Liver (tissue), 7 donors: ENCODE measurements at regions not wholly inside any gene's neighbourhood (a gene's known extent, or its start where the extent isn't known, plus 50 kb on each side); places are given as distances from the start of the nearest gene placed in this dataset.

Experiments used
- DNase-seq: peaks from one replicate; pipeline ENCODE4 v3.0.0-alpha.2; 2017; ENCODE audit warnings: low spot score
- H3K27ac ChIP-seq, 2 donors: one replicate each; pipeline ENCODE4 v1.7.0; 2013; ENCODE audit warnings: inconsistent platforms in 2 of 2, low read length in 2 of 2, control low read depth in 1 of 2, low read depth in 1 of 2, mild to moderate bottlenecking in 1 of 2
- H3K27me3 ChIP-seq, 4 donors: one replicate each; pipeline versions ENCODE4 v1.6.1 to v1.7.0; 2013; ENCODE audit warnings: low read length in 3 of 4, inconsistent platforms in 1 of 4, mild to moderate bottlenecking in 1 of 4, moderate library complexity in 1 of 4; ENCODE audit not compliant: control insufficient read depth in 4 of 4, insufficient read depth in 4 of 4
- H3K36me3 ChIP-seq, 4 donors: one replicate each; pipeline versions ENCODE4 v1.6.1 to v1.7.0; 2013; ENCODE audit warnings: low read length in 3 of 4, mild to moderate bottlenecking in 3 of 4, low read depth in 1 of 4, moderate library complexity in 1 of 4; ENCODE audit not compliant: control insufficient read depth in 4 of 4, insufficient read depth in 3 of 4
- H3K4me1 ChIP-seq, 4 donors: one replicate each; pipeline versions ENCODE4 v1.6.1 to v1.7.0; 2013; ENCODE audit warnings: low read length in 3 of 4, mild to moderate bottlenecking in 3 of 4, moderate library complexity in 1 of 4; ENCODE audit not compliant: control insufficient read depth in 4 of 4, insufficient read depth in 4 of 4
- H3K4me3 ChIP-seq, 3 donors: one replicate each; pipeline versions ENCODE4 v1.6.1 to v1.7.0; 2013; ENCODE audit warnings: low read length in 3 of 3, control low read depth in 1 of 3, low read depth in 1 of 3, mild to moderate bottlenecking in 1 of 3
- H3K9ac ChIP-seq, 2 donors: one replicate each; pipeline ENCODE4 v1.7.0; 2013; ENCODE audit warnings: low read length in 2 of 2, mild to moderate bottlenecking in 2 of 2, moderate library complexity in 2 of 2, control low read depth in 1 of 2, low read depth in 1 of 2
- H3K9me3 ChIP-seq, 4 donors: one replicate each; pipeline versions ENCODE4 v1.6.1 to v1.7.0; 2013; ENCODE audit warnings: low read length in 3 of 4; ENCODE audit not compliant: control insufficient read depth in 4 of 4
- ATF3 ChIP-seq: IDR thresholded peaks from 2 replicates; pipeline ENCODE4 v1.6.1; 2016; ENCODE audit warnings: antibody characterized with exemption
- EGR1 ChIP-seq, 2 donors: IDR thresholded peaks; 2 replicates each; pipeline ENCODE4 v1.6.1; 2016 to 2018; ENCODE audit warnings: antibody characterized with exemption in 2 of 2, low read depth in 2 of 2
- FOXA1 ChIP-seq: IDR thresholded peaks from 2 replicates; pipeline ENCODE4 v1.6.1; 2016; ENCODE audit warnings: antibody characterized with exemption
- FOXA2 ChIP-seq: IDR thresholded peaks from 2 replicates; pipeline ENCODE4 v1.6.1; 2016; ENCODE audit warnings: antibody characterized with exemption
- HNF4G ChIP-seq: IDR thresholded peaks from 2 replicates; pipeline ENCODE4 v1.6.1; 2016; ENCODE audit warnings: antibody characterized with exemption
- NR2F2 ChIP-seq: IDR thresholded peaks from 2 replicates; pipeline ENCODE4 v1.6.1; 2016; ENCODE audit warnings: antibody characterized with exemption
- REST ChIP-seq: IDR thresholded peaks from 2 replicates; pipeline ENCODE4 v1.6.1; 2016; ENCODE audit warnings: antibody characterized with exemption, mild to moderate bottlenecking
- SP1 ChIP-seq: IDR thresholded peaks from 2 replicates; pipeline ENCODE4 v1.6.1; 2018; ENCODE audit warnings: antibody characterized with exemption, mild to moderate bottlenecking
- YY1 ChIP-seq: IDR thresholded peaks from 2 replicates; pipeline ENCODE4 v1.6.1; 2016; ENCODE audit warnings: antibody characterized with exemption, mild to moderate bottlenecking
- ZBTB33 ChIP-seq: IDR thresholded peaks from 2 replicates; pipeline ENCODE4 v1.6.1; 2016; ENCODE audit warnings: antibody characterized with exemption
- WGBS: extraction: QIAGEN DNeasy Blood & Tissue Kit; methylation state at CpG from one replicate; pipeline ENCODE4 v1.1.7; 2013; 5-methylcytosine and 5-hydroxymethylcytosine counted together
- donor health status: healthy.
- donor health status: healthy.
- donor health status: healthy.
- donor health status: healthy.

GRCh38 chr6:14209000-14209399 lies 91.4 kb downstream of the CD83 start:
- H3K4me1 ChIP-seq: peaks cover 5 to 17% (median 13%) of the 10 kb centered on the region in 4 donors
- 87% methylated on average over 3 of the region's 3 CpGs for WGBS
- no peaks in the 10 kb centered on the region for H3K36me3 ChIP-seq
- no peak overlapping the region for H3K27ac ChIP-seq
- no peak overlapping the region for H3K4me3 ChIP-seq
- no peak for DNase-seq
- H3K9ac ChIP-seq: no peak overlapping the region
- no peaks in the 10 kb centered on the region for H3K27me3 ChIP-seq
- TF ChIP-seq YY1 (no peak), EGR1 (IDR thresholded peaks at IDR 0.05; ENCODE audit: low read depth in 2 of 2) (no peak), FOXA2 (no peak), FOXA1 (no peak), ATF3 (no peak), HNF4G (no peak), NR2F2 (no peak), SP1 (no peak), REST (no peak), ZBTB33 (no peak)
- H3K9me3 ChIP-seq: no peaks in the 10 kb centered on the region

- TF ChIP-seq ZBTB33 (no peak), HNF4G (no peak), REST (no peak), SP1 (no peak)
- Histone ChIP-seq H3K36me3 (no peaks in the 10 kb centered on the region), H3K9ac (no peak overlapping the region), H3K27ac (no peak overlapping the region), H3K27me3 (no peaks in the 10 kb centered on the region), H3K4me3 (no peak overlapping the region), H3K4me1 (peaks cover 5 to 17% (median 13%) of the 10 kb centered on the region in 4 donors), H3K9me3 (no peaks in the 10 kb centered on the region)
- WGBS: 83% methylated on average over 10 of the region's 10 CpGs
- no peak for DNase-seq
These were observed 92.5 kb downstream of the CD83 start for GRCh38 chr6:14210077-14210476.
